ENCODE measurements at regions not wholly inside any gene's neighbourhood (a gene's known extent, or its start where the extent isn't known, plus 50 kb on each side); places are given as distances from the start of the nearest gene placed in this dataset.

GRCh38 chr10:109740436-109740835, 182.9 kb downstream of the XPNPEP1 start:
- no peak for TF ChIP-seq CTCF (IDR thresholded peaks at IDR 0.05)
- no peak for TF ChIP-seq EZH2 (IDR thresholded peaks at IDR 0.05; ENCODE audit: borderline replicate concordance, insufficient read depth, low read depth, low read length, poor library complexity, severe bottlenecking)

All from B cell (primary cell).